Heart right ventricle (tissue), 16 donors: ENCODE measurements at regions not wholly inside any gene's neighbourhood (a gene's known extent, or its start where the extent isn't known, plus 50 kb on each side); places are given as distances from the start of the nearest gene placed in this dataset.

Source experiments
- ATAC-seq, 8 donors: fragments of 200-7000 bp; cut with Tn5 transposase; one replicate each; pipeline ENCODE4 v1.9.1; 2020; ENCODE audit warnings: mild to moderate bottlenecking in 8 of 8, moderate library complexity in 8 of 8, moderate number of reproducible peaks in 1 of 8
- DNase-seq, 2 donors: peaks; one replicate each; pipeline ENCODE4 v3.0.0-alpha.2; 2020
- H3K27ac ChIP-seq, 10 donors: fragments of 200-600 bp; sonication (generic) in 2 of 10; one replicate each; pipeline versions ENCODE4 v1.5.0 to v1.8.0; 2020 to 2022; ENCODE audit warnings: mild to moderate bottlenecking in 3 of 10
- H3K27me3 ChIP-seq, 7 donors: fragments of 200-600 bp; one replicate each; pipeline ENCODE4 v1.8.0; 2021 to 2022; ENCODE audit warnings: mild to moderate bottlenecking in 2 of 7
- H3K36me3 ChIP-seq, 9 donors: fragments of 200-600 bp; sonication (generic) in 1 of 9; one replicate each; pipeline versions ENCODE4 v1.5.0 to v1.8.0; 2020 to 2022; ENCODE audit warnings: mild to moderate bottlenecking in 2 of 9
- H3K4me1 ChIP-seq, 9 donors: fragments of 200-600 bp; sonication (generic) in 1 of 9; one replicate each; pipeline versions ENCODE4 v1.5.0 to v1.8.0; 2020 to 2022; ENCODE audit warnings: mild to moderate bottlenecking in 4 of 9
- H3K4me3 ChIP-seq, 10 donors: fragments of 200-600 bp; sonication (generic) in 2 of 10; one replicate each; pipeline versions ENCODE4 v1.5.0 to v1.8.0; 2020 to 2022; ENCODE audit warnings: mild to moderate bottlenecking in 7 of 10, moderate library complexity in 2 of 10
- H3K9me3 ChIP-seq, 11 donors: fragments of 200-600 bp in 10 of 11; sonication (generic) in 2 of 11; one replicate each; pipeline versions ENCODE4 v1.5.0 to v1.8.0; 2013 to 2022; ENCODE audit warnings: mild to moderate bottlenecking in 2 of 11, control low read depth in 1 of 11, moderate library complexity in 1 of 11
- WGBS, 2 donors: extraction: QIAGEN DNeasy Blood & Tissue Kit; methylation state at CpG; one replicate each; pipeline ENCODE4 v1.1.7; 2013; ENCODE audit warnings: inconsistent platforms in 1 of 2; 5-methylcytosine and 5-hydroxymethylcytosine counted together
- intact Hi-C, 10 donors: fragments of 100-400 bp; cut with DNase I; formaldehyde crosslinking; loops; one replicate each; pipeline versions ENCODE4 v1.11.1 to v1.14.2; 2022
- TF ChIP-seq, protein P1 (sequence below), 9 donors: fragments of 200-600 bp; sonication (generic) in 2 of 9; IDR thresholded peaks; one replicate each; pipeline versions ENCODE4 v1.5.0 to v1.8.0; 2021 to 2022; ENCODE audit warnings: antibody characterized with exemption in 9 of 9, mild to moderate bottlenecking in 5 of 9, moderate library complexity in 1 of 9
- donor health status: Arrhythmogenic right ventricular cardiomyopathy.
- donor health status: ischemic (EF 13 %, LVEDD 7.1; RV severe dilation, severe dysfunction).
- donor health status: healthy with polysubstance abuse.
- donor health status: DM: no; HTN: yes; CAD: no.
- donor health status: DM: no; HTN: no; CAD: no.
- donor health status: ischemic (EF 25% LVEDD 6.9; RV normal size, moderate dysfunction).
- donor health status: ischemic (EF 25% LVEDD 5.7; RV mildly dilated, moderate dysfunction).
- donor health status: healthy.
- donor health status: DM: yes; HTN: yes; CAD: no.
- donor health status: Ischemic cardiomyopathy.
- donor health status: ischemic (EF 35%, LVEDD 5.7; RV mildly dilated, moderate dysfunction).
- donor health status: nonischemic (EF 11% LVEDD 7.7; RV severe dilation, severe dysfunction).
- donor health status: DM: yes; HTN: yes; CAD: no.
- donor health status: PGD.
- donor health status: ischemic (EF 29% LVEDD 5.4; RV normal size, mild dysfunction).
- donor health status: nonischemic (EF 23%, LVEDD 6.1; RV moderate dilation, normal function).

DNA sequence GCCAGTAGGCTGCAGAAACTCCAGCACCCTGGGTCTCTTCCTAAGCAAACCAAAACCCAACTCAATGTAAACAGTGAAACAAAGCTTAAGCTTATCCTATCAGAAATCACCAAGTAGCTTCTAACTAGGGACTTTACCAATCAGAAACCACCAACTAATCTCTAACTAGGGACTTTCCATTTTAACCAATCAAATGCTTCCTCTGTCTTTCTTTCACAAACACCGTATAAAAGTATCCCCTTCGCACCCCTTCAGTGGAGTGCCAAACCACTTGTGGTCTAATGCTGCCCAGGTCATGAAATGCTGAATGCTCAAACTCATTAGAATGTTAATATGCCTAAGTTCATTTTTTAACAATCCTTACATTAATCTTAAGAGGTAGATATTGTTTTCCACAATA is 250.5 kb upstream of the DUSP10 start:
- no peak overlapping the region for H3K4me3 ChIP-seq
- H3K36me3 ChIP-seq, result no peaks in the 10 kb centered on the region
- intact Hi-C loops, result no loop called here
- TF ChIP-seq, protein P1, sequence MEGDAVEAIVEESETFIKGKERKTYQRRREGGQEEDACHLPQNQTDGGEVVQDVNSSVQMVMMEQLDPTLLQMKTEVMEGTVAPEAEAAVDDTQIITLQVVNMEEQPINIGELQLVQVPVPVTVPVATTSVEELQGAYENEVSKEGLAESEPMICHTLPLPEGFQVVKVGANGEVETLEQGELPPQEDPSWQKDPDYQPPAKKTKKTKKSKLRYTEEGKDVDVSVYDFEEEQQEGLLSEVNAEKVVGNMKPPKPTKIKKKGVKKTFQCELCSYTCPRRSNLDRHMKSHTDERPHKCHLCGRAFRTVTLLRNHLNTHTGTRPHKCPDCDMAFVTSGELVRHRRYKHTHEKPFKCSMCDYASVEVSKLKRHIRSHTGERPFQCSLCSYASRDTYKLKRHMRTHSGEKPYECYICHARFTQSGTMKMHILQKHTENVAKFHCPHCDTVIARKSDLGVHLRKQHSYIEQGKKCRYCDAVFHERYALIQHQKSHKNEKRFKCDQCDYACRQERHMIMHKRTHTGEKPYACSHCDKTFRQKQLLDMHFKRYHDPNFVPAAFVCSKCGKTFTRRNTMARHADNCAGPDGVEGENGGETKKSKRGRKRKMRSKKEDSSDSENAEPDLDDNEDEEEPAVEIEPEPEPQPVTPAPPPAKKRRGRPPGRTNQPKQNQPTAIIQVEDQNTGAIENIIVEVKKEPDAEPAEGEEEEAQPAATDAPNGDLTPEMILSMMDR (IDR thresholded peaks at IDR 0.05), result no peak
- no peaks in the 10 kb centered on the region for H3K9me3 ChIP-seq
- 91 to 92% methylated on average over 2 of the region's 2 CpGs for WGBS, 2 donors
- H3K27me3 ChIP-seq, result no peaks in the 10 kb centered on the region
- no peak for DNase-seq
- H3K4me1 ChIP-seq, result peaks cover 0 to 8% (median 0%) of the 10 kb centered on the region in 9 donors
- no peak for ATAC-seq
- no peak overlapping the region for H3K27ac ChIP-seq

DNA sequence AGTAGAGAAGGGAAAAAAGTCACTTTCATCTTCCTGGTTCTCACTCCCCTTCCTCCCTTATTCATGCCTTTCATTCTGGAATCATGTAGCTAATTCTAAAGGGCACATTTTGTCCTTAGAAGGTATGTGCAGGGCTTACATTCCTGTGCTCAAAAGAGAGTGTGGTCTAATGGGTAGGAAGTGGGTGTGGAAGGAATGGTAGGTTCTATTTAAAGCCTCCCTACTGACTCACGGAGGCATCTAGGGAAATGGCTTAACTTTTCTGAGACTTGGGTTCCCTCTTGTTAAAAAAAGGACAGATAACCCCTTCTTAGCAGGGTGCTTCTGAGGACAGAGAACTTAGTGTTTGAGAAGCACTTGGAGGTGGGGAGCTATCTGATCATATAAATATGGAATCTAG is 249.3 kb upstream of the DUSP10 start:
- Histone ChIP-seq H3K4me3 (no peak overlapping the region), H3K36me3 (no peaks in the 10 kb centered on the region), H3K27me3 (no peaks in the 10 kb centered on the region), H3K9me3 (no peaks in the 10 kb centered on the region), H3K27ac (no peak overlapping the region), H3K4me1 (peaks cover 0 to 8% (median 0%) of the 10 kb centered on the region in 9 donors)
- 38 to 46% methylated on average over 1 of the region's 1 CpG for WGBS, 2 donors
- no peak for DNase-seq
- TF ChIP-seq, protein P1 (IDR thresholded peaks at IDR 0.05), result no peak
- intact Hi-C loops, result no loop called here
- no peak for ATAC-seq

DNA sequence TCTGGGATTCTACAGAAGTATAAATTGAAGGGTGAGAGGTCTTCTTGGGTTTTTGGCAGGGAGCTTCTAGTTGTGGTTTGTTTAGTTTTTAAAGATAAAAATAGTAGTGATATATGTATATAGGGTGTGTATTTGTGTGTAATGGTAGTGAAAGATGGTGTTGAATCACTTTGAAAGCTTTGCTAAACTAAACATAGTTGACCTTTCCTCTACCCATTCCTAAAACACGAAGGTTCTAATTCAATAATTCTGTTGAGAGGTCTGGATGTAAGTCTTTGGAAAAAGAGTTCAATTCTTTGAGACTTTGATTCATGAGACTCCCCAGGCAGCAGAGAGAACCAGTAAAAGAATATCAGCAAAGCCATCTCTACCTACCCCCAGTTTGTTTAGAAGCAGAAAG is 247.9 kb upstream of the DUSP10 start:
- Histone ChIP-seq H3K36me3 (no peaks in the 10 kb centered on the region), H3K4me1 (peaks cover 0 to 8% (median 0%) of the 10 kb centered on the region in 9 donors), H3K27me3 (no peaks in the 10 kb centered on the region), H3K9me3 (no peaks in the 10 kb centered on the region), H3K27ac (no peak overlapping the region), H3K4me3 (no peak overlapping the region)
- TF ChIP-seq, protein P1 (IDR thresholded peaks at IDR 0.05), result no peak
- 86 to 100% methylated on average over 1 of the region's 1 CpG for WGBS, 2 donors
- no peak for ATAC-seq
- intact Hi-C loops, result no loop called here
- DNase-seq, result no peak

DNA sequence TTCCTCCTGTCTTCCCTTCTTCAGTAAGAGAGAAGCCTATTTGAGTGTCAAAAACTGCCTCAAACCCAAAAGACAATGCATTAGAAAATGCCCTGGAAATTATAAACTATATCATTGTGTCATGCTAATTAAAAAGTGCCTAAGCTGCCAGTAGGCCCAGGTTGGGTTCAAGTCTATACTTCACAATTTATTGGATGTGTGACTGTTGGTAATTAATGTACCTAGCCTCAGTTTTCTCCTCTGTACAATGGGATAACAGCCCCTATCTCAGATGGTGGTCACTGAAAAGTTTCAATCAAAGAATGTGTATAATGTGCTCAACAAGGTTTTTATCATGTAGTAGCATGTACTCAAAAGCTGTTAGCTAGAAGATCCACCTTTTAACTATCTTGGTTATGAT is 246.9 kb upstream of the DUSP10 start:
- no peaks in the 10 kb centered on the region for H3K36me3 ChIP-seq
- TF ChIP-seq, protein P1 (IDR thresholded peaks at IDR 0.05), result no peak
- H3K9me3 ChIP-seq, result no peaks in the 10 kb centered on the region
- DNase-seq (no peak), ATAC-seq (no peak)
- peaks cover 0 to 2% (median 0%) of the 10 kb centered on the region in 9 donors for H3K4me1 ChIP-seq
- no peaks in the 10 kb centered on the region for H3K27me3 ChIP-seq
- intact Hi-C loops, result no loop called here
- no peak overlapping the region for H3K27ac ChIP-seq
- H3K4me3 ChIP-seq, result no peak overlapping the region
